ENCODE measurements at regions not wholly inside any gene's neighbourhood (a gene's known extent, or its start where the extent isn't known, plus 50 kb on each side); places are given as distances from the start of the nearest gene placed in this dataset.

DNA sequence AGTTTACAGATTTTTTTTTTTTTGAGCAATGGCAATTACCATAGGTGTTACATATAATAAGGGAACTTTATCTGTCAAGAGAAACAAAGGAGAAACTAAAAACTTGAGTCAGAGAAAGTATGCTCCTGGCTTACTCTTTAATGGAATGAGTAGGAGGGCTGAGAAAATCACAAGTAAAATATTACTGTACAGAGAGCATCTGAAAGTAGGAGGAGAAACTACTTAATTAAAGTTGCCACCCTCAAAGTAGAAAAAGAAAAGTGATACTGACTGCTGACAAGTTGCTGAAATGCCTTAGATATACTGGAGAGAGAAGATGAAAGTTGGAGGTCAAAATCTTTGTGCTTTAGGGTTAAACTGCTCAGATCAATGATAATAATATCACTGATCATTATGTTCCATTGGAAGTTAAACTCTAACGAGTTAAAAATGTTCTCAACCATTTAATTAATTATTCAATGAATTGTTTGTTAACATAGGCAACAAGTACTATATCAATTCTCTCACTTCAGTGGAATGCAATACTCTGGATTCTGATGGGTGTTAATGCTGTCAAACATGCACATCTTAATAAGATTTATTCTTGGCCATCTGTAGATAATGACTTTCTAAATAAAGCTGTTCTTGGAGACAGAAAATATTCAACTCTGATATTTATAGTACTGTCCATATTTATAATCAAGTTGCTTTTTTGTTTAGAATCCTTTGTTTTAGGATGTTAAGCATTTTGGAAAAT lies 61.2 kb upstream of the CAMK2D start:
- TF ChIP-seq, protein P1, sequence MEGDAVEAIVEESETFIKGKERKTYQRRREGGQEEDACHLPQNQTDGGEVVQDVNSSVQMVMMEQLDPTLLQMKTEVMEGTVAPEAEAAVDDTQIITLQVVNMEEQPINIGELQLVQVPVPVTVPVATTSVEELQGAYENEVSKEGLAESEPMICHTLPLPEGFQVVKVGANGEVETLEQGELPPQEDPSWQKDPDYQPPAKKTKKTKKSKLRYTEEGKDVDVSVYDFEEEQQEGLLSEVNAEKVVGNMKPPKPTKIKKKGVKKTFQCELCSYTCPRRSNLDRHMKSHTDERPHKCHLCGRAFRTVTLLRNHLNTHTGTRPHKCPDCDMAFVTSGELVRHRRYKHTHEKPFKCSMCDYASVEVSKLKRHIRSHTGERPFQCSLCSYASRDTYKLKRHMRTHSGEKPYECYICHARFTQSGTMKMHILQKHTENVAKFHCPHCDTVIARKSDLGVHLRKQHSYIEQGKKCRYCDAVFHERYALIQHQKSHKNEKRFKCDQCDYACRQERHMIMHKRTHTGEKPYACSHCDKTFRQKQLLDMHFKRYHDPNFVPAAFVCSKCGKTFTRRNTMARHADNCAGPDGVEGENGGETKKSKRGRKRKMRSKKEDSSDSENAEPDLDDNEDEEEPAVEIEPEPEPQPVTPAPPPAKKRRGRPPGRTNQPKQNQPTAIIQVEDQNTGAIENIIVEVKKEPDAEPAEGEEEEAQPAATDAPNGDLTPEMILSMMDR (IDR thresholded peaks at IDR 0.05) = no peak
- TF ChIP-seq POLR2A (IDR thresholded peaks at IDR 0.05) = no peak

All from heart left ventricle (tissue), 13 donors.